Keratinocyte (primary cell): ENCODE measurements at regions not wholly inside any gene's neighbourhood (a gene's known extent, or its start where the extent isn't known, plus 50 kb on each side); places are given as distances from the start of the nearest gene placed in this dataset.

Source experiments
- DNase-seq: peaks from one replicate; pipeline ENCODE4 v3.0.0-alpha.2; 2011; ENCODE audit warnings: low read depth, missing footprints, low spot score
- FAIRE-seq: peaks from 2 replicates; lab custom pipeline; 2011; peaks lifted over from hg19 to GRCh38; lab: Jason Lieb, UNC
- H2AFZ ChIP-seq: 2 replicates; pipeline ENCODE4 v1.6.0; 2012; ENCODE audit warnings: low read length, control low read depth, inconsistent platforms; ENCODE audit not compliant: control insufficient read depth
- H3K27ac ChIP-seq: 2 replicates; pipeline ENCODE4 v1.5.1; 2011; ENCODE audit warnings: low read length; ENCODE audit not compliant: control insufficient read depth, insufficient read depth
- H3K27me3 ChIP-seq: 3 replicates; pipeline ENCODE4 v1.6.0; 2011; ENCODE audit warnings: low read length; ENCODE audit not compliant: control insufficient read depth, insufficient read depth; ENCODE audit errors: extremely low read depth
- H3K36me3 ChIP-seq, 2 experiments: 2 replicates in 1 of 2; 3 replicates in 1 of 2; pipeline ENCODE4 v1.5.1; 2011; ENCODE audit warnings: low read length in 2 of 2, mild to moderate bottlenecking in 1 of 2; ENCODE audit not compliant: control insufficient read depth in 2 of 2, insufficient read depth in 2 of 2; ENCODE audit errors: extremely low read depth in 1 of 2
- H3K4me1 ChIP-seq: 3 replicates; pipeline ENCODE4 v1.5.1; 2011; ENCODE audit warnings: low read length; ENCODE audit not compliant: control insufficient read depth, insufficient read depth; ENCODE audit errors: extremely low read depth
- H3K4me2 ChIP-seq: 3 replicates; pipeline ENCODE4 v1.6.0; 2011; ENCODE audit warnings: low read depth, low read length; ENCODE audit not compliant: control insufficient read depth, insufficient read depth; ENCODE audit errors: extremely low read depth
- H3K4me3 ChIP-seq, 3 experiments: fragments of 200-600 bp in 1 of 3; sonication (generic) in 1 of 3; 2 replicates in 2 of 3; 3 replicates in 1 of 3; pipeline ENCODE4 v1.5.1; 2011 to 2016; ENCODE audit warnings: low read length in 3 of 3, mild to moderate bottlenecking in 3 of 3, control low read depth in 2 of 3, inconsistent platforms in 1 of 3, low read depth in 1 of 3, mixed read lengths in 1 of 3, mixed run types in 1 of 3, moderate library complexity in 1 of 3; ENCODE audit not compliant: control insufficient read depth in 2 of 3, insufficient read depth in 2 of 3; ENCODE audit errors: extremely low read depth in 1 of 3
- H3K79me2 ChIP-seq: 2 replicates; pipeline ENCODE4 v1.6.0; 2012; ENCODE audit warnings: low read length; ENCODE audit not compliant: control insufficient read depth, insufficient read depth
- H3K9ac ChIP-seq: 3 replicates; pipeline ENCODE4 v1.6.0; 2011; ENCODE audit warnings: low read length; ENCODE audit not compliant: control insufficient read depth, insufficient read depth; ENCODE audit errors: extremely low read depth
- H3K9me1 ChIP-seq: 3 replicates; pipeline ENCODE4 v1.6.0; 2011; ENCODE audit warnings: low read length; ENCODE audit not compliant: control insufficient read depth, insufficient read depth; ENCODE audit errors: extremely low read depth
- H3K9me3 ChIP-seq: 2 replicates; pipeline ENCODE4 v1.5.1; 2012; ENCODE audit warnings: low read depth, low read length; ENCODE audit not compliant: control insufficient read depth
- H4K20me1 ChIP-seq: 3 replicates; pipeline ENCODE4 v1.6.0; 2011; ENCODE audit warnings: low read length; ENCODE audit not compliant: control insufficient read depth, insufficient read depth; ENCODE audit errors: extremely low read depth
- EZH2 ChIP-seq: IDR thresholded peaks from one replicate; pipeline ENCODE4 v1.6.1; 2012; ENCODE audit warnings: inconsistent platforms, mild to moderate bottlenecking, low read length, moderate library complexity
- dilution Hi-C: fragments of 300-500 bp; cut with MboI; formaldehyde crosslinking; loops from one replicate; pipeline ENCODE4 v1.7.0; 2020; ENCODE audit warnings: low sequenced_read_pairs; ENCODE audit not compliant: extremely low pct_ligation_motif_present
- TF ChIP-seq, protein P1 (sequence below), 3 experiments: IDR thresholded peaks in 1 of 3; conservative IDR thresholded peaks in 1 of 3; optimal IDR thresholded peaks in 1 of 3; 2 replicates in 2 of 3; 3 replicates in 1 of 3; pipeline versions ENCODE3 to v1.5.1; 2011; ENCODE audit warnings: low read length in 3 of 3, mild to moderate bottlenecking in 3 of 3, moderate library complexity in 2 of 3, control low read depth in 1 of 3, inconsistent platforms in 1 of 3; ENCODE audit not compliant: insufficient read depth in 2 of 3; ENCODE audit errors: extremely low read depth in 1 of 3

DNA sequence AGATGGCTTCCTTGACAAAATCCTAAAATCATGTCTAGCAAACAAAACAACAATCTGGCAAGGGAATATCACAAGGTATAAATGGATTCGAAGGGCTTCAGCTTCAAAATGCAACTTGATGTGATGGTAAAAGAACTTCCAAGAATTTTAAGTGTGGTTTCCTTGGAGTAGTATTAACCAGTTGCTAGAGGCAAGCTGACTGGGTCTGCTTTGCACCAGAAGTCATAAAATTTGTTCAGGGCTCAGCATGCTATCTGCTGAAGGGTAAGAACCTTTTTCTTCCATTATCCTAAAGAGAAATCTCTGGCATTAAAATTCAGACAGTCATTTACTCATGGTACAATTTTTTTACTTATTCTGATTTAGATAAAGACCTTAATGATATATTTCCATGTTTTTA lies 516.7 kb downstream of the TXNL1 start:
- FAIRE-seq, result no peak
- Histone ChIP-seq H3K4me2 (no peak overlapping the region), H3K9me1 (no peaks in the 10 kb centered on the region), H2AFZ (no peak overlapping the region), H3K4me3 (no peak overlapping the region), H3K4me1 (peaks cover 13% of the 10 kb centered on the region), H3K79me2 (no peaks in the 10 kb centered on the region), H3K9ac (no peak overlapping the region), H3K36me3 (no peaks in the 10 kb centered on the region), H3K9me3 (no peaks in the 10 kb centered on the region), H4K20me1 (no peaks in the 10 kb centered on the region), H3K27ac (no peak overlapping the region), H3K27me3 (no peaks in the 10 kb centered on the region)
- no peak for DNase-seq
- dilution Hi-C loops, result no loop called here
- no peak for TF ChIP-seq EZH2
- TF ChIP-seq, protein P1, sequence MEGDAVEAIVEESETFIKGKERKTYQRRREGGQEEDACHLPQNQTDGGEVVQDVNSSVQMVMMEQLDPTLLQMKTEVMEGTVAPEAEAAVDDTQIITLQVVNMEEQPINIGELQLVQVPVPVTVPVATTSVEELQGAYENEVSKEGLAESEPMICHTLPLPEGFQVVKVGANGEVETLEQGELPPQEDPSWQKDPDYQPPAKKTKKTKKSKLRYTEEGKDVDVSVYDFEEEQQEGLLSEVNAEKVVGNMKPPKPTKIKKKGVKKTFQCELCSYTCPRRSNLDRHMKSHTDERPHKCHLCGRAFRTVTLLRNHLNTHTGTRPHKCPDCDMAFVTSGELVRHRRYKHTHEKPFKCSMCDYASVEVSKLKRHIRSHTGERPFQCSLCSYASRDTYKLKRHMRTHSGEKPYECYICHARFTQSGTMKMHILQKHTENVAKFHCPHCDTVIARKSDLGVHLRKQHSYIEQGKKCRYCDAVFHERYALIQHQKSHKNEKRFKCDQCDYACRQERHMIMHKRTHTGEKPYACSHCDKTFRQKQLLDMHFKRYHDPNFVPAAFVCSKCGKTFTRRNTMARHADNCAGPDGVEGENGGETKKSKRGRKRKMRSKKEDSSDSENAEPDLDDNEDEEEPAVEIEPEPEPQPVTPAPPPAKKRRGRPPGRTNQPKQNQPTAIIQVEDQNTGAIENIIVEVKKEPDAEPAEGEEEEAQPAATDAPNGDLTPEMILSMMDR (optimal IDR thresholded peaks at IDR 0.05 in 1 of 3, IDR thresholded peaks at IDR 0.05 in 1 of 3, conservative IDR thresholded peaks at IDR 0.05 in 1 of 3; ENCODE audit: extremely low read depth in 1 of 3, insufficient read depth in 2 of 3, low read length in 3 of 3), result no peak

DNA sequence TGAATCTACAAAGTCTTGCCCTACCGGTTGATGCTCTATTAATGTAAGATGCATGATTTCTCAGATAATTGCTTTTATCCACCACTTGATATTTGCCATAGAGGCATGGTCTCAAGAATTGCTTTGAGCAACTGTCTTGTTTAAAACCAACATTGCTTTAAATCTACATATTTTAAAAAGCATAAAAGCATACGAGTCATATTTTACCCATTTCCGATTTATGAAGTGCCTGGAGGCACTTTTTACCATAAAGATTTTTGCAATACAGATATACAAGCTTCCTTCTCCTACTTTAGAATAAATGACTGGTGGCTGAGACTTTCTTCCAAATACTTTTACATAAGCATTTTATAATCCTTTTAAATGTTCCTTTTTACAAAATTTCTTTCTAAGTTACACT lies 517.6 kb downstream of the TXNL1 start:
- dilution Hi-C loops, result no loop called here
- Histone ChIP-seq H3K4me1 (peaks cover 14% of the 10 kb centered on the region), H3K27me3 (no peaks in the 10 kb centered on the region), H3K4me3 (no peak overlapping the region), H4K20me1 (no peaks in the 10 kb centered on the region), H3K9me3 (no peaks in the 10 kb centered on the region), H3K9ac (no peak overlapping the region), H3K36me3 (no peaks in the 10 kb centered on the region), H2AFZ (no peak overlapping the region), H3K79me2 (no peaks in the 10 kb centered on the region), H3K27ac (no peak overlapping the region), H3K4me2 (no peak overlapping the region), H3K9me1 (no peaks in the 10 kb centered on the region)
- DNase-seq (no peak), FAIRE-seq (no peak)
- TF ChIP-seq, protein P1 (optimal IDR thresholded peaks at IDR 0.05 in 1 of 3, IDR thresholded peaks at IDR 0.05 in 1 of 3, conservative IDR thresholded peaks at IDR 0.05 in 1 of 3; ENCODE audit: extremely low read depth in 1 of 3, insufficient read depth in 2 of 3, low read length in 3 of 3), result no peak
- no peak for TF ChIP-seq EZH2
